ENCODE measurements at regions not wholly inside any gene's neighbourhood (a gene's known extent, or its start where the extent isn't known, plus 50 kb on each side); places are given as distances from the start of the nearest gene placed in this dataset.

DNA sequence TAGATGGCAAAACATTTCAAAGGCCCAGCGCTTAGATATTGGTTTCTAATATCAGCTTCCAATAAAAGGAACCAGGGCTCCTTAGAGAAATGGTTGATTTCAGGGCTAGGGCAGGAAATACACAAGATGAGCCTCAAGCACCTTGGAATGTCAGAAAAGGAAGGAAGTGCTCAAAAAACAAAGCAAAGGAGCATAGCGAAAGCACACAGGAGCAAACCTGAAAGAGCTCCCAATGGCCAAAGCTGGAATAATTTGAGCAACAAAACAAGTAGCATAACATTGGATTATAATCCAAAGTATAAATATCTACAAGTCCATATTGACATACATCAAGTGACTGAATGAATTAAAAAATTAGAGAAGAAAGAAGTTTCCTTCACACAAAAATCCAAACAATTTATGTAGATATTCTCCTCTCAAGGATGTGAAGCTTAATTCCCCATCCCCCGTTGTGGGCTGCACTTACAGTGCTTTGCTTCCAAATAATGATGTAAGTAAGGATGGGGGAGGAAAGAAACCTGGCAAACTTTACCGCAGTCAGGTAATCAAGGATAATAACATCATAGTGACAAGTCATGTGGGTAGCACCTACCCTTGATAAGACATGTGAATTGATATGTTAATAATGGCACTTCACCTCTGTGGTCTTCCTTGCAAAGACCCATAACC, 132.9 kb upstream of the DST start:
- no peak overlapping the region for H3K4me3 Mint-ChIP-seq
- H3K4me1 Mint-ChIP-seq, result no peaks in the 10 kb centered on the region
- DNase-seq, result no peak
- TF ChIP-seq, protein P1, sequence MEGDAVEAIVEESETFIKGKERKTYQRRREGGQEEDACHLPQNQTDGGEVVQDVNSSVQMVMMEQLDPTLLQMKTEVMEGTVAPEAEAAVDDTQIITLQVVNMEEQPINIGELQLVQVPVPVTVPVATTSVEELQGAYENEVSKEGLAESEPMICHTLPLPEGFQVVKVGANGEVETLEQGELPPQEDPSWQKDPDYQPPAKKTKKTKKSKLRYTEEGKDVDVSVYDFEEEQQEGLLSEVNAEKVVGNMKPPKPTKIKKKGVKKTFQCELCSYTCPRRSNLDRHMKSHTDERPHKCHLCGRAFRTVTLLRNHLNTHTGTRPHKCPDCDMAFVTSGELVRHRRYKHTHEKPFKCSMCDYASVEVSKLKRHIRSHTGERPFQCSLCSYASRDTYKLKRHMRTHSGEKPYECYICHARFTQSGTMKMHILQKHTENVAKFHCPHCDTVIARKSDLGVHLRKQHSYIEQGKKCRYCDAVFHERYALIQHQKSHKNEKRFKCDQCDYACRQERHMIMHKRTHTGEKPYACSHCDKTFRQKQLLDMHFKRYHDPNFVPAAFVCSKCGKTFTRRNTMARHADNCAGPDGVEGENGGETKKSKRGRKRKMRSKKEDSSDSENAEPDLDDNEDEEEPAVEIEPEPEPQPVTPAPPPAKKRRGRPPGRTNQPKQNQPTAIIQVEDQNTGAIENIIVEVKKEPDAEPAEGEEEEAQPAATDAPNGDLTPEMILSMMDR (IDR thresholded peaks at IDR 0.05), result no peak
- no peaks in the 10 kb centered on the region for H3K27me3 Mint-ChIP-seq (ENCODE audit: low read depth, poor library complexity)
- no peak overlapping the region for H3K27ac Mint-ChIP-seq
- peaks cover 4% of the 10 kb centered on the region for H3K9me3 Mint-ChIP-seq
- no peaks in the 10 kb centered on the region for H3K36me3 Mint-ChIP-seq (ENCODE audit: low read depth)

DNA sequence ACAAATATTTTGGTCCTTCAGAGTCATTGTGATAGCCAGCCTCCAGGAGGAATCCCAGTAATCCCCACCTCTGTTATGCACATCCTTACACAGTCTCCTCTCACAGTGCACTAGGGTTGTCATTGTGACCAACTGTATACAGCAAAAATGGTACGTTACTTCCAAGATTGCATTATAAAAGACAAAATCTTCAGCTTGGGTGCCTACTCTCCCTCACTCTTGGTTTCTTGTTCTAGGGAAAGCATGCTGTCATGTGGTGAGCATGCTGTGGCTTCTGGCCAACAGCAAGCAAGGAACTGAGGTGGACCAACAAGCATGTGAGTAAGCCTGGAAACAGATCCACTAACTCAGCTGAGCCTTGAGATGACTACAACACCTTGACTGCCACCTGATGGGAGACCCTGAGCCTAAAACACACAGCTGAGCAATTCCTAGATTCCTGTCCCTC, 130.1 kb upstream of the DST start:
- H3K9me3 Mint-ChIP-seq, result no peaks in the 10 kb centered on the region
- no peaks in the 10 kb centered on the region for H3K27me3 Mint-ChIP-seq (ENCODE audit: low read depth, poor library complexity)
- DNase-seq, result no peak
- H3K4me3 Mint-ChIP-seq, result no peak overlapping the region
- no peaks in the 10 kb centered on the region for H3K4me1 Mint-ChIP-seq
- H3K36me3 Mint-ChIP-seq (ENCODE audit: low read depth), result no peaks in the 10 kb centered on the region
- TF ChIP-seq, protein P1 (IDR thresholded peaks at IDR 0.05), result no peak
- no peak overlapping the region for H3K27ac Mint-ChIP-seq

DNA sequence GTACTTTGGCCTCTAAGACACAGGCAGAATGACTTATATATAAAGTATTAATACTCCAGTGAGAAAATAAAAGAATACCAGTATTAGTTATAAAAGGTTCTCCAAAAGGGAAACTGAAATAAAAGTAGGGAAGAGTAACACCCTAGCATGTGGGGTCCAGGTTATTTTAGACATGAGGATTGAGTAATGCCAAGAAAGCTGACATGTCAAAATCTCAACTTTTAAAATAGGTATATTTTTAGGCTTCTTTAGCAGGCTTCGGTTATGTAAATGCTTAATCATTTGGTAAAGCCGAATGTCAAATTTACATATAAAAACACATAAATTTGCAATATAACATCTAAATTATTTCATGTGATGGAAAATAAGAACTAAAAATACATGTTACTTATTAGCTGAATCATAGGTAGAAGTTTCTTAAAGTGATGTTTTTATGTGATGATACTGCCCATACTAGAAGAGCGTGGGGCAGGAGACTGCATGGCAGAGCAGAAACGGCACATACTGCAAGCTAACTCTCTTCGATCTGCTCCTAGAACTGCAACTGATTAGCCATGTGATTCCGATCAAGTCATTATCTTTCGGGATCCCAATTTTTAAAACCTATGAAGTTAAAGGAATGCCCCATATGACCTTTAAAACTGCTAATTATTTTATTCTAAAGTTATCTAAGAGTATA, 129.4 kb upstream of the DST start:
- Mint-ChIP-seq H3K36me3 (ENCODE audit: low read depth) (no peaks in the 10 kb centered on the region), H3K27ac (no peak overlapping the region), H3K4me1 (no peaks in the 10 kb centered on the region), H3K4me3 (no peak overlapping the region), H3K9me3 (no peaks in the 10 kb centered on the region), H3K27me3 (ENCODE audit: low read depth, poor library complexity) (no peaks in the 10 kb centered on the region)
- no peak for DNase-seq
- TF ChIP-seq, protein P1 (IDR thresholded peaks at IDR 0.05), result no peak

DNA sequence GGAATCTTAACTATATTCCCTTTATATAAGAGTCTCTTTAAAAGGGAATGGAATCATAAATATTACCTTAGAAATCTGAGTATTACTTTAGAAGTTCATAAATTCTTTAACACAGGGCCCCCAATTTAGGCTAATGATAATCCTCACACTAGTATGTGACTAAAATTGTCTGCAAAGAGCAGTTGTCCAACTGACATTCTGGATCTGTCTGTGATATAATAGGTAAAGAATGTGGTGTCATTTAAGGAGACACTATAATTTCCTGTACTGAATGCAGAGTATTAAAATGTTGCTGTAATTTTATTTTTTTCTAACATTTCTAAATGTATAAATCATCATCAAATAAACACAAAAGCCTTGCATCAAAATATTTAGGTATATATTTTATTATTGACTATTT, 128.5 kb upstream of the DST start:
- DNase-seq, result no peak
- no peak overlapping the region for H3K27ac Mint-ChIP-seq
- TF ChIP-seq, protein P1 (IDR thresholded peaks at IDR 0.05), result no peak
- no peaks in the 10 kb centered on the region for H3K27me3 Mint-ChIP-seq (ENCODE audit: low read depth, poor library complexity)
- no peaks in the 10 kb centered on the region for H3K9me3 Mint-ChIP-seq
- H3K4me1 Mint-ChIP-seq, result no peaks in the 10 kb centered on the region
- H3K36me3 Mint-ChIP-seq (ENCODE audit: low read depth), result no peaks in the 10 kb centered on the region
- no peak overlapping the region for H3K4me3 Mint-ChIP-seq

DNA sequence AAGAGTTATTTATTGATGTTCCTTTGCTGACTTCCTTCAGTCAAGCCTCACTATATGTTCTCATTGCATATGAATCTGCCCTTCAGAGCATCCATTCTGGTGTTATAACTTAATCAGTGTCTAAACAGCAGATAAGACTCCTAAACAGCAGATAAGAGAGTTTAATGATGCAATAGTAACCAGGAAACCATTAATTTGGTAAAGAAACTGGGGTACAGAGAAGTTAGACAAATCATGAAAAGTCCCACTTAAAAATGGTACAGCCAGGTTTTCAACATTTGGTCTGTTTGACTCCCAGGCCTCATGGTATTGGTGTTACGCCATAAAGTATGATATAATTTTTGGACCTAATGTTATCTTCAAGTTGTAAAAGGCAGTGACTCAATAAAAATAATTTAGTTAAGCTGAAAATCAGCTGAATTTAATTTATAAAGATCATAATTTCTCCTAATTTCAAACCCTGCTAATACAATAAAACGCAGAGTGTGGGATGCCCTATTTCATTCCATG, 127.4 kb upstream of the DST start:
- TF ChIP-seq, protein P1 (IDR thresholded peaks at IDR 0.05), result no peak
- Mint-ChIP-seq H3K4me1 (no peaks in the 10 kb centered on the region), H3K36me3 (ENCODE audit: low read depth) (no peaks in the 10 kb centered on the region), H3K27me3 (ENCODE audit: low read depth, poor library complexity) (no peaks in the 10 kb centered on the region), H3K4me3 (no peak overlapping the region), H3K9me3 (no peaks in the 10 kb centered on the region), H3K27ac (no peak overlapping the region)
- DNase-seq, result no peak
